GM19324 (cell line): ENCODE measurements at regions not wholly inside any gene's neighbourhood (a gene's known extent, or its start where the extent isn't known, plus 50 kb on each side); places are given as distances from the start of the nearest gene placed in this dataset.

Experiments used
- ATAC-seq: cut with Tn5 transposase; IDR thresholded peaks from one replicate; pipeline ENCODE4 v1.9.1; 2021; ENCODE audit warnings: mild to moderate bottlenecking, moderate library complexity; ENCODE audit not compliant: unreplicated experiment, low FRiP score

- no peak for ATAC-seq
These were observed 319.3 kb upstream of the SATB1 start for GRCh38 chr3:18744472-18744871.

- ATAC-seq, result no peak
These were observed 318.6 kb upstream of the SATB1 start for GRCh38 chr3:18743761-18744160.

- peak; percentile 91 for ATAC-seq
These were observed 315.8 kb upstream of the SATB1 start for GRCh38 chr3:18740631-18741583.

GRCh38 chr3:18739099-18739433 is 313.9 kb upstream of the SATB1 start:
- no peak for ATAC-seq

GRCh38 chr3:18738393-18739098 is 313.4 kb upstream of the SATB1 start:
- no peak for ATAC-seq

- ATAC-seq, result no peak
These were observed 309.9 kb upstream of the SATB1 start for GRCh38 chr3:18735005-18735404.

- ATAC-seq, result no peak
These were observed 309.2 kb upstream of the SATB1 start for GRCh38 chr3:18734309-18734708.

GRCh38 chr3:18732474-18732873 is 307.3 kb upstream of the SATB1 start:
- ATAC-seq, result no peak

GRCh38 chr3:18730491-18730890 is 305.4 kb upstream of the SATB1 start:
- no peak for ATAC-seq

- ATAC-seq, result no peak
These were observed 304.5 kb upstream of the SATB1 start for GRCh38 chr3:18729671-18730070.

- ATAC-seq, result no peak
These were observed 300.7 kb upstream of the SATB1 start for GRCh38 chr3:18725668-18726407.

- no peak for ATAC-seq
These were observed 299.3 kb upstream of the SATB1 start for GRCh38 chr3:18724456-18724855.

- ATAC-seq, result no peak
These were observed 298.2 kb upstream of the SATB1 start for GRCh38 chr3:18723206-18723810.

- no peak for ATAC-seq
These were observed 295.4 kb upstream of the SATB1 start for GRCh38 chr3:18720543-18720942.

- no peak for ATAC-seq
These were observed 292.5 kb upstream of the SATB1 start for GRCh38 chr3:18717598-18717997.

GRCh38 chr3:18716821-18717220 is 291.7 kb upstream of the SATB1 start:
- ATAC-seq, result no peak

- ATAC-seq, result no peak
These were observed 291.0 kb upstream of the SATB1 start for GRCh38 chr3:18716101-18716500.

- ATAC-seq, result no peak
These were observed 290.1 kb upstream of the SATB1 start for GRCh38 chr3:18715208-18715607.

GRCh38 chr3:18713577-18713951 is 288.4 kb upstream of the SATB1 start:
- no peak for ATAC-seq

GRCh38 chr3:18712713-18713576 is 287.8 kb upstream of the SATB1 start:
- no peak for ATAC-seq
